H1 (cell line): ENCODE measurements at regions not wholly inside any gene's neighbourhood (a gene's known extent, or its start where the extent isn't known, plus 50 kb on each side); places are given as distances from the start of the nearest gene placed in this dataset.

Experiments
- BCL11A ChIP-seq, 2 experiments: IDR thresholded peaks; one replicate each; pipeline ENCODE4 v1.6.1; 2011; ENCODE audit warnings: low read depth in 2 of 2, low read length in 2 of 2, mild to moderate bottlenecking in 2 of 2
- SIRT6 ChIP-seq: IDR thresholded peaks from one replicate; pipeline ENCODE4 v1.7.1; 2012; ENCODE audit warnings: low read length, inconsistent platforms
- SIX5 ChIP-seq: IDR thresholded peaks from 2 replicates; pipeline ENCODE4 v1.6.1; 2011; ENCODE audit warnings: mild to moderate bottlenecking, low read depth, low read length
- SRF ChIP-seq: IDR thresholded peaks from 2 replicates; pipeline ENCODE4 v1.6.1; 2011; ENCODE audit warnings: mild to moderate bottlenecking, low read depth, low read length, moderate library complexity
- SUZ12 ChIP-seq: fragments of 200-600 bp; sonication (generic); IDR thresholded peaks from 2 replicates; pipeline ENCODE4 v1.6.1; 2012; ENCODE audit warnings: mild to moderate bottlenecking, inconsistent platforms, low read length, moderate library complexity, mixed read lengths
- YY1 ChIP-seq: IDR thresholded peaks from 2 replicates; pipeline ENCODE4 v1.6.1; 2011; ENCODE audit warnings: low read depth, mild to moderate bottlenecking, low read length

- TF ChIP-seq BCL11A (IDR thresholded peaks at IDR 0.05; ENCODE audit: low read depth in 2 of 2, low read length in 2 of 2): no peak
- no peak for TF ChIP-seq SUZ12
- TF ChIP-seq SIX5: no peak
- TF ChIP-seq SRF: no peak
- no peak for TF ChIP-seq YY1
- no peak for TF ChIP-seq SIRT6
Measured at GRCh38 chrY:15368786-15369185, 844.5 kb downstream of the NLGN4Y start (continued).
